Cardiac septum (tissue), 1 donor: ENCODE measurements at regions not wholly inside any gene's neighbourhood (a gene's known extent, or its start where the extent isn't known, plus 50 kb on each side); places are given as distances from the start of the nearest gene placed in this dataset.
"Not testable (repeated sequence)": the region's sequence is repeated elsewhere in the genome, so short reads cannot be mapped to it uniquely, and the experiment has no call there.

Experiments used
- DNase-seq: peaks from one replicate; pipeline ENCODE4 v3.0.0-alpha.2; 2020; ENCODE audit warnings: low spot score
- intact Hi-C: fragments of 100-400 bp; cut with DNase I; formaldehyde crosslinking; loops from one replicate; pipeline ENCODE4 v1.14.0; 2022
- donor health status: DM: no; HTN: no; CAD: no.

- no peak for DNase-seq
- intact Hi-C loops: no loop called here
Measured at GRCh38 chr2:83305758-83306378, 1153.2 kb downstream of the SUCLG1 start.

- intact Hi-C loops: no loop called here
Measured at GRCh38 chr2:83291083-83291482, 1168.0 kb downstream of the SUCLG1 start.

GRCh38 chr2:83282841-83283240 is 1176.2 kb downstream of the SUCLG1 start:
- no peak for DNase-seq
- intact Hi-C loops: no loop called here

More at GRCh38 chr2:83291083-83291482, 1168.0 kb downstream of the SUCLG1 start:
- DNase-seq: no peak

GRCh38 chr2:83282043-83282795 is 1176.9 kb downstream of the SUCLG1 start:
- no peak for DNase-seq
- intact Hi-C loops: no loop called here

- DNase-seq: no peak
- intact Hi-C loops: no loop called here
Measured at GRCh38 chr2:83280391-83280790, 1178.7 kb downstream of the SUCLG1 start.

GRCh38 chr2:83273322-83273721 is 1185.8 kb downstream of the SUCLG1 start:
- DNase-seq: no peak
- intact Hi-C loops: no loop called here

GRCh38 chr2:83261591-83262136 is 1197.4 kb downstream of the SUCLG1 start:
- intact Hi-C loops: no loop called here
- DNase-seq: no peak

GRCh38 chr2:83253848-83254247 is 1205.2 kb downstream of the SUCLG1 start:
- no peak for DNase-seq
- intact Hi-C loops: no loop called here

- intact Hi-C loops: no loop called here
- DNase-seq: no peak
Measured at GRCh38 chr2:83251321-83251872, 1207.7 kb downstream of the SUCLG1 start.

- intact Hi-C loops, DNase-seq: not testable (repeated sequence)
Measured at GRCh38 chr2:83245806-83246537, 1213.1 kb downstream of the SUCLG1 start.

- no peak for DNase-seq
- intact Hi-C loops: no loop called here
Measured at GRCh38 chr2:83240611-83241010, 1218.5 kb downstream of the SUCLG1 start.

GRCh38 chr2:83238111-83238510 is 1221.0 kb downstream of the SUCLG1 start:
- intact Hi-C loops: no loop called here
- DNase-seq: no peak

GRCh38 chr2:83234246-83234645 is 1224.8 kb downstream of the SUCLG1 start:
- DNase-seq: no peak

GRCh38 chr2:83233781-83234180 is 1225.3 kb downstream of the SUCLG1 start:
- DNase-seq: no peak
- intact Hi-C loops: no loop called here

More at GRCh38 chr2:83234246-83234645, 1224.8 kb downstream of the SUCLG1 start:
- intact Hi-C loops: no loop called here

GRCh38 chr2:83233326-83233725 is 1225.8 kb downstream of the SUCLG1 start:
- DNase-seq: no peak

GRCh38 chr2:83229443-83229842 is 1229.6 kb downstream of the SUCLG1 start:
- intact Hi-C loops: no loop called here
- no peak for DNase-seq

More at GRCh38 chr2:83233326-83233725, 1225.8 kb downstream of the SUCLG1 start:
- intact Hi-C loops: no loop called here

GRCh38 chr2:83224591-83225200 is 1234.4 kb downstream of the SUCLG1 start:
- DNase-seq: no peak
- intact Hi-C loops: no loop called here

GRCh38 chr2:83221258-83221657 is 1237.8 kb downstream of the SUCLG1 start:
- no peak for DNase-seq
- intact Hi-C loops: no loop called here

GRCh38 chr2:83217854-83218253 is 1241.2 kb downstream of the SUCLG1 start:
- no peak for DNase-seq
- intact Hi-C loops: no loop called here

GRCh38 chr2:83196225-83196624 is 1262.9 kb downstream of the SUCLG1 start:
- intact Hi-C loops: no loop called here

More at GRCh38 chr2:83196225-83196624, 1262.9 kb downstream of the SUCLG1 start:
- no peak for DNase-seq
